MCF 10A (cell line): ENCODE measurements at regions not wholly inside any gene's neighbourhood (a gene's known extent, or its start where the extent isn't known, plus 50 kb on each side); places are given as distances from the start of the nearest gene placed in this dataset.

Experiments
- BruUV-seq: library from RNA; stranded (reverse); fragments of 400-500 nt; replicated peaks from 2 replicates; lab custom pipeline; 2021; lab: Mats Ljungman, UMichigan
- CTCF ChIA-PET: fragments of 300-600 bp; sonication (Branson Sonifier 250); formaldehyde crosslinking; extraction: SDS; loops from one replicate; lab custom pipeline; 2021; ENCODE audit warnings: antibody characterized with exemption, inconsistent platforms; lab: Yijun Ruan, JAX
- POLR2A ChIA-PET: fragments of 300-600, 350-650 bp; sonication (Branson Sonifier 250); formaldehyde crosslinking; extraction: SDS; loops from one replicate; lab custom pipeline; 2020; ENCODE audit warnings: antibody characterized with exemption, inconsistent platforms; lab: Yijun Ruan, JAX
- DNase-seq: peaks from one replicate; pipeline ENCODE4 v3.0.0-alpha.2; 2018; ENCODE audit not compliant: unreplicated experiment
- H3K27ac Mint-ChIP-seq: one replicate; pipeline ENCODE4 v1.8.0; 2022; ENCODE audit warnings: mild to moderate bottlenecking, low read depth, mixed read lengths; ENCODE audit not compliant: unreplicated experiment
- H3K27me3 Mint-ChIP-seq: one replicate; pipeline ENCODE4 v1.8.0; 2022; ENCODE audit warnings: mixed read lengths; ENCODE audit not compliant: insufficient read depth, unreplicated experiment
- H3K36me3 Mint-ChIP-seq: one replicate; pipeline ENCODE4 v1.8.0; 2022; ENCODE audit warnings: mild to moderate bottlenecking, moderate library complexity, mixed read lengths; ENCODE audit not compliant: insufficient read depth, unreplicated experiment
- H3K4me1 Mint-ChIP-seq: one replicate; pipeline ENCODE4 v1.8.0; 2022; ENCODE audit warnings: mixed read lengths; ENCODE audit not compliant: insufficient read depth, unreplicated experiment
- H3K4me3 Mint-ChIP-seq: one replicate; pipeline ENCODE4 v1.8.0; 2022; ENCODE audit warnings: mild to moderate bottlenecking, moderate library complexity, mixed read lengths; ENCODE audit not compliant: unreplicated experiment
- H3K9me3 Mint-ChIP-seq: one replicate; pipeline ENCODE4 v1.8.0; 2022; ENCODE audit warnings: mixed read lengths; ENCODE audit not compliant: unreplicated experiment
- CTCF ChIP-seq: fragments of 200-600 bp; IDR thresholded peaks from one replicate; pipeline ENCODE4 v1.8.0; 2022; ENCODE audit warnings: antibody characterized with exemption, mild to moderate bottlenecking; ENCODE audit not compliant: unreplicated experiment
- intact Hi-C: fragments of 100-400 bp; cut with micrococcal nuclease; formaldehyde crosslinking; loops from 2 replicates; pipeline ENCODE4 v1.14.1; 2022

GRCh38 chr11:121932646-121933185 is 183.3 kb downstream of the BLID start:
- TF ChIP-seq CTCF, result no peak
- Mint-ChIP-seq H3K27ac (no peak overlapping the region), H3K4me3 (no peak overlapping the region), H3K9me3 (peaks cover 8% of the 10 kb centered on the region), H3K4me1 (peaks cover 12% of the 10 kb centered on the region), H3K36me3 (no peaks in the 10 kb centered on the region), H3K27me3 (no peaks in the 10 kb centered on the region)
- ChIA-PET POLR2A (no interaction called here), CTCF (no interaction called here)
- no TSS peak for BruUV-seq
- intact Hi-C loops, result no loop called here
- no peak for DNase-seq

- intact Hi-C loops, result no loop called here
- Mint-ChIP-seq H3K36me3 (no peaks in the 10 kb centered on the region), H3K27me3 (no peaks in the 10 kb centered on the region), H3K4me1 (peaks cover 7% of the 10 kb centered on the region), H3K4me3 (no peak overlapping the region), H3K27ac (no peak overlapping the region), H3K9me3 (peaks cover 8% of the 10 kb centered on the region)
- no peak for DNase-seq
- CTCF ChIA-PET, result interaction anchor here (0.6 kb wide), 1 partner anchor 680 kb away, joined by 3 read pairs; no protein-coding TSS in a partner anchor
- POLR2A ChIA-PET, result no interaction called here
- BruUV-seq, result no TSS peak
- no peak for TF ChIP-seq CTCF
Observed at GRCh38 chr11:121931748-121932352, 184.2 kb downstream of the BLID start.

GRCh38 chr11:121931121-121931520 is 184.9 kb downstream of the BLID start:
- no TSS peak for BruUV-seq
- no peak for DNase-seq
- no peak overlapping the region for H3K27ac Mint-ChIP-seq
- no peak overlapping the region for H3K4me3 Mint-ChIP-seq
- no peaks in the 10 kb centered on the region for H3K27me3 Mint-ChIP-seq
- no peak for TF ChIP-seq CTCF
- H3K36me3 Mint-ChIP-seq, result no peaks in the 10 kb centered on the region
- no peaks in the 10 kb centered on the region for H3K4me1 Mint-ChIP-seq
- intact Hi-C loops, result no loop called here
- ChIA-PET POLR2A (no interaction called here), CTCF (no interaction called here)
- H3K9me3 Mint-ChIP-seq, result peaks cover 8% of the 10 kb centered on the region

- Mint-ChIP-seq H3K9me3 (peaks cover 6% of the 10 kb centered on the region), H3K36me3 (no peaks in the 10 kb centered on the region), H3K27me3 (no peaks in the 10 kb centered on the region), H3K4me3 (no peak overlapping the region), H3K27ac (no peak overlapping the region), H3K4me1 (no peaks in the 10 kb centered on the region)
- BruUV-seq, result no TSS peak
- intact Hi-C loops, result no loop called here
- CTCF ChIA-PET, result no interaction called here
- TF ChIP-seq CTCF, result no peak
- POLR2A ChIA-PET, result no interaction called here
- DNase-seq, result no peak
Observed at GRCh38 chr11:121930004-121930965, 185.7 kb downstream of the BLID start.
